Endothelial cell of umbilical vein (primary cell): ENCODE measurements at regions not wholly inside any gene's neighbourhood (a gene's known extent, or its start where the extent isn't known, plus 50 kb on each side); places are given as distances from the start of the nearest gene placed in this dataset.

Experiments
- BruUV-seq: library from RNA; stranded (reverse); fragments of 400-500 nt; replicated peaks from 2 replicates; lab custom pipeline; 2021; lab: Mats Ljungman, UMichigan
- CTCF ChIA-PET: fragments of 300-600, 350-600 bp; sonication (Branson Sonifier 250); formaldehyde crosslinking; loops from one replicate; lab custom pipeline; 2021; ENCODE audit warnings: antibody characterized with exemption, inconsistent platforms; lab: Charles Lee
- POLR2A ChIA-PET: fragments of 300-600, 350-600 bp; sonication (Branson Sonifier 250); formaldehyde crosslinking; loops from one replicate; lab custom pipeline; 2021; ENCODE audit warnings: antibody characterized with exemption, inconsistent platforms; lab: Charles Lee
- DNase-seq: peaks from one replicate; pipeline ENCODE4 v3.0.0-alpha.2; 2011; ENCODE audit warnings: low read depth, low spot score
- FAIRE-seq: peaks from 2 replicates; lab custom pipeline; 2011; peaks lifted over from hg19 to GRCh38; lab: Jason Lieb, UNC
- H2AFZ ChIP-seq: 2 replicates; pipeline ENCODE4 v1.6.0; 2012; ENCODE audit warnings: low read depth, low read length, control low read depth, inconsistent platforms
- H3K27ac ChIP-seq: 2 replicates; pipeline ENCODE4 v1.5.1; 2011; ENCODE audit warnings: low read depth, mild to moderate bottlenecking, control low read depth, low read length, moderate library complexity; ENCODE audit not compliant: insufficient read depth
- H3K27me3 ChIP-seq, 2 experiments: 2 replicates each; pipeline versions ENCODE4 v1.6.0 to v1.6.1; 2011; ENCODE audit warnings: low read length in 2 of 2, mixed read lengths in 1 of 2; ENCODE audit not compliant: control insufficient read depth in 2 of 2, insufficient read depth in 2 of 2
- H3K36me3 ChIP-seq, 2 experiments: 2 replicates in 1 of 2; 3 replicates in 1 of 2; pipeline ENCODE4 v1.5.1; 2011; ENCODE audit warnings: low read length in 2 of 2, mild to moderate bottlenecking in 1 of 2, moderate library complexity in 1 of 2; ENCODE audit not compliant: control insufficient read depth in 2 of 2, insufficient read depth in 2 of 2; ENCODE audit errors: extremely low read depth in 1 of 2
- H3K4me1 ChIP-seq: 3 replicates; pipeline ENCODE4 v1.5.1; 2011; ENCODE audit warnings: mild to moderate bottlenecking, low read length; ENCODE audit not compliant: control insufficient read depth, insufficient read depth; ENCODE audit errors: extremely low read depth
- H3K4me2 ChIP-seq: 2 replicates; pipeline ENCODE4 v1.6.1; 2011; ENCODE audit warnings: low read length, control low read depth, mixed read lengths; ENCODE audit not compliant: insufficient read depth
- H3K4me3 ChIP-seq, 3 experiments: fragments of 200-600 bp in 1 of 3; sonication (generic), shearing (Covaris generic) in 1 of 3; replicated peaks in 1 of 3; 2 replicates each; pipeline ENCODE4 v1.5.1; 2011 to 2016; ENCODE audit warnings: control low read depth in 3 of 3, low read length in 3 of 3, mild to moderate bottlenecking in 2 of 3, inconsistent platforms in 1 of 3, low read depth in 1 of 3, moderate library complexity in 1 of 3; ENCODE audit not compliant: insufficient read depth in 1 of 3
- H3K79me2 ChIP-seq: 2 replicates; pipeline ENCODE4 v1.6.0; 2012; ENCODE audit warnings: low read length, inconsistent platforms; ENCODE audit not compliant: control insufficient read depth, insufficient read depth
- H3K9ac ChIP-seq: replicated peaks from 2 replicates; pipeline ENCODE3; 2011; ENCODE audit warnings: low read length, control low read depth; ENCODE audit not compliant: insufficient read depth; ENCODE audit errors: extremely low read depth
- H3K9me1 ChIP-seq: replicated peaks from 3 replicates; pipeline ENCODE4 v1.6.0; 2011; ENCODE audit warnings: mild to moderate bottlenecking, low read length; ENCODE audit not compliant: control insufficient read depth, insufficient read depth; ENCODE audit errors: extremely low read depth
- H3K9me3 ChIP-seq: replicated peaks from 2 replicates; pipeline ENCODE4 v1.5.1; 2012; ENCODE audit warnings: low read length, inconsistent platforms; ENCODE audit not compliant: control insufficient read depth, insufficient read depth
- H4K20me1 ChIP-seq: replicated peaks from 2 replicates; pipeline ENCODE3; 2011; ENCODE audit warnings: mild to moderate bottlenecking, low read length; ENCODE audit not compliant: control insufficient read depth, insufficient read depth; ENCODE audit errors: extremely low read depth
- CTCF ChIP-seq, 2 donors: IDR thresholded peaks; 1 replicate in 1 of 2; 2 replicates in 1 of 2; pipeline ENCODE4 v1.5.1; 2011; ENCODE audit warnings: low read length in 2 of 2, mild to moderate bottlenecking in 2 of 2, moderate library complexity in 2 of 2, control low read depth in 1 of 2, inconsistent platforms in 1 of 2, low read depth in 1 of 2; ENCODE audit not compliant: insufficient read depth in 1 of 2; ENCODE audit errors: extremely low read depth in 1 of 2
- EZH2 ChIP-seq: IDR thresholded peaks from 2 replicates; pipeline ENCODE4 v1.6.1; 2012; ENCODE audit warnings: borderline replicate concordance, low read depth, mild to moderate bottlenecking, moderate library complexity, low read length, inconsistent platforms; ENCODE audit not compliant: severe bottlenecking
- FOS ChIP-seq: IDR thresholded peaks from 2 replicates; pipeline ENCODE4 v1.6.1; 2011; ENCODE audit warnings: mild to moderate bottlenecking, low read length, moderate library complexity, borderline replicate concordance; ENCODE audit not compliant: insufficient read depth
- GATA2 ChIP-seq: IDR thresholded peaks from 2 replicates; pipeline ENCODE4 v1.7.0; 2011; ENCODE audit warnings: low read depth, mild to moderate bottlenecking, moderate library complexity, mixed read lengths, low read length; ENCODE audit not compliant: insufficient read length, insufficient read depth
- JUN ChIP-seq: IDR thresholded peaks from 2 replicates; pipeline ENCODE4 v1.6.1; 2011; ENCODE audit warnings: borderline replicate concordance, low read depth; ENCODE audit not compliant: insufficient read length, insufficient read depth
- MAX ChIP-seq: IDR thresholded peaks from 2 replicates; pipeline ENCODE4 v1.6.1; 2011; ENCODE audit not compliant: insufficient read depth, insufficient read length
- MYC ChIP-seq: IDR thresholded peaks from one replicate; pipeline ENCODE4 v1.6.1; 2011; ENCODE audit warnings: mild to moderate bottlenecking, low read depth, low read length
- POLR2A ChIP-seq: IDR thresholded peaks from 2 replicates; pipeline ENCODE4 v1.6.1; 2012; ENCODE audit warnings: low read depth, mild to moderate bottlenecking, control low read depth, low read length
- POLR2AphosphoS5 ChIP-seq: IDR thresholded peaks from 2 replicates; pipeline ENCODE4 v1.6.1; 2012; ENCODE audit warnings: low read depth, mild to moderate bottlenecking, control low read depth, low read length, moderate library complexity; ENCODE audit not compliant: insufficient read depth
- dilution Hi-C: fragments of 300-500 bp; cut with MboI; formaldehyde crosslinking; loops from one replicate; pipeline ENCODE4 v1.15.0; 2019; ENCODE audit warnings: low sequenced_read_pairs; ENCODE audit not compliant: extremely low pct_ligation_motif_present
- intact Hi-C: fragments of 100-400 bp; cut with micrococcal nuclease; formaldehyde crosslinking; loops from one replicate; pipeline ENCODE4 v1.10.0; 2022

GRCh38 chr2:79275197-79275596 is 115.6 kb upstream of the REG3A start:
- Histone ChIP-seq H4K20me1 (no peaks in the 10 kb centered on the region), H3K9me3 (peaks cover 4% of the 10 kb centered on the region), H3K27ac (no peak overlapping the region), H3K4me1 (no peaks in the 10 kb centered on the region), H2AFZ (no peak overlapping the region), H3K36me3 (no peaks in the 10 kb centered on the region), H3K4me2 (no peak overlapping the region), H3K4me3 (no peak overlapping the region), H3K9me1 (no peaks in the 10 kb centered on the region), H3K9ac (no peak overlapping the region), H3K79me2 (no peaks in the 10 kb centered on the region), H3K27me3 (no peaks in the 10 kb centered on the region)
- CTCF ChIA-PET, result no interaction called here
- DNase-seq (no peak), FAIRE-seq (no peak)
- intact Hi-C loops (no loop called here), dilution Hi-C loops (no loop called here)
- TF ChIP-seq EZH2 (no peak), FOS (no peak), GATA2 (no peak), JUN (no peak), CTCF (IDR thresholded peaks at IDR 0.05; ENCODE audit: extremely low read depth in 1 of 2, insufficient read depth in 1 of 2, low read depth in 1 of 2, low read length in 2 of 2) (no peak), MAX (no peak), MYC (no peak), POLR2A (no peak), POLR2AphosphoS5 (no peak)
- no TSS peak for BruUV-seq
- POLR2A ChIA-PET, result no interaction called here
